SU-DHL-6 (cell line): ENCODE measurements at regions not wholly inside any gene's neighbourhood (a gene's known extent, or its start where the extent isn't known, plus 50 kb on each side); places are given as distances from the start of the nearest gene placed in this dataset.

ENCODE experiments used
- CTCF ChIP-seq: fragments of 200-600 bp; sonication (generic); IDR thresholded peaks from one replicate; pipeline ENCODE4 v1.5.1; 2017; ENCODE audit warnings: antibody characterized with exemption, mild to moderate bottlenecking, low read length, moderate library complexity; ENCODE audit not compliant: insufficient read depth, poor library complexity, severe bottlenecking
- EZH2phosphoT487 ChIP-seq: fragments of 200-600 bp; sonication (generic), shearing (Covaris generic); conservative IDR thresholded peaks from 2 replicates; pipeline ENCODE4 v1.6.1; 2018; ENCODE audit warnings: mild to moderate bottlenecking, antibody characterized with exemption, low read length, moderate library complexity, mixed read lengths

- TF ChIP-seq CTCF: no peak
- no peak for TF ChIP-seq EZH2phosphoT487
Observed at GRCh38 chr6:169045486-169045885, 208.2 kb downstream of the THBS2 start.
